Stomach (tissue), 8 donors: ENCODE measurements at regions not wholly inside any gene's neighbourhood (a gene's known extent, or its start where the extent isn't known, plus 50 kb on each side); places are given as distances from the start of the nearest gene placed in this dataset.

Source experiments
- DNase-seq, 2 donors: peaks; one replicate each; pipeline versions ENCODE4 v3.0.0 to v3.0.0-alpha.2; 2013 to 2019
- H3K27ac ChIP-seq, 5 donors: fragments of 200-600 bp in 4 of 5; sonication (generic) in 4 of 5; one replicate each; pipeline ENCODE4 v1.5.1; 2013 to 2019; ENCODE audit warnings: mild to moderate bottlenecking in 1 of 5, moderate library complexity in 1 of 5
- H3K27me3 ChIP-seq, 3 donors: fragments of 200-600 bp; sonication (generic); one replicate each; pipeline ENCODE4 v1.5.1; 2017 to 2019; ENCODE audit warnings: mixed run types in 1 of 3
- H3K36me3 ChIP-seq, 4 donors: fragments of 200-600 bp; sonication (generic); 1 replicate in 3 of 4; 2 replicates in 1 of 4; pipeline ENCODE4 v1.5.1; 2016 to 2019
- H3K4me1 ChIP-seq, 4 donors: fragments of 200-600 bp; sonication (generic); one replicate each; pipeline ENCODE4 v1.5.1; 2016 to 2019
- H3K4me3 ChIP-seq, 4 donors: fragments of 200-600 bp; sonication (generic) in 3 of 4; one replicate each; pipeline ENCODE4 v1.5.1; 2016 to 2019; ENCODE audit warnings: mild to moderate bottlenecking in 1 of 4
- H3K9me3 ChIP-seq, 4 donors: fragments of 200-600 bp; sonication (generic); one replicate each; pipeline ENCODE4 v1.5.1; 2016 to 2019
- EP300 ChIP-seq: sonication (generic); formaldehyde crosslinking; IDR thresholded peaks from one replicate; pipeline ENCODE4 v1.6.1; 2017; ENCODE audit warnings: antibody characterized with exemption
- POLR2A ChIP-seq, 4 donors: fragments of 450-650 bp; IDR thresholded peaks; one replicate each; pipeline ENCODE4 v1.6.1; 2016; ENCODE audit warnings: antibody characterized with exemption in 4 of 4, control low read depth in 2 of 4, mild to moderate bottlenecking in 1 of 4, moderate library complexity in 1 of 4
- POLR2AphosphoS5 ChIP-seq, 3 donors: sonication (generic); formaldehyde crosslinking; IDR thresholded peaks; one replicate each; pipeline ENCODE4 v1.6.1; 2016; ENCODE audit warnings: antibody characterized with exemption in 3 of 3
- WGBS, 5 donors: extraction: QIAGEN DNeasy Blood & Tissue Kit in 3 of 5; methylation state at CpG; one replicate each; pipeline versions ENCODE4 v1.1.5 to v1.1.7; 2013 to 2018; 5-methylcytosine and 5-hydroxymethylcytosine counted together
- intact Hi-C: fragments of 100-400 bp; cut with DNase I; formaldehyde crosslinking; loops from one replicate; pipeline ENCODE4 v1.15.1; 2023; ENCODE audit warnings: low total_unique reads
- TF ChIP-seq, protein P1 (sequence below), 7 experiments: fragments of 450-650 bp in 4 of 7; fragments of 200-600 bp in 3 of 7; sonication (generic) in 3 of 7; IDR thresholded peaks; one replicate each; pipeline ENCODE4 v1.5.1; 2016 to 2019; ENCODE audit warnings: antibody characterized with exemption in 7 of 7, control low read depth in 2 of 7, mild to moderate bottlenecking in 1 of 7
- donor health status: healthy with polysubstance abuse.
- donor health status: Bipolar disorder and iron deficiency.
- donor health status: healthy.

DNA sequence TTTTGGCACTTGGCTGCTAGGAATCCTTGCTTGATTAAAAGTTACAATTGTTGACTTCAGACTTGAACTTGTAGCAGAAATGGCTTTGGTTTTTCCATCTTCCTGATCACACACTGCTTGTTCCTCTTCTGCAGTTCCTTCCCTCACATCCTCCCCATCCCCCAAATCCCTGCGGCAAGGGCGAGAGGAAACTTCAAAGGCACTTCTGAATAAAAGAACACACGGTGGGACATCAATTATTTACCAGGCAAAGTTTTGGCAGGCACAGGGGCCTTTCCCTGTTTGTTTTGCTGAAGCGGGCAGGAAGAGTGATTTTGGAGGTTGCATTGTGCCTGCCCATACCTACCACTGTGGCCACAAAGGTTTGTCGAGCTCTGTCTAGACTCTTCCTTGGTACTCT, 260.9 kb downstream of the KIF4B start:
- TF ChIP-seq EP300 (no peak), POLR2AphosphoS5 (IDR thresholded peaks at IDR 0.05) (no peak), POLR2A (IDR thresholded peaks at IDR 0.05) (no peak)
- TF ChIP-seq, protein P1, sequence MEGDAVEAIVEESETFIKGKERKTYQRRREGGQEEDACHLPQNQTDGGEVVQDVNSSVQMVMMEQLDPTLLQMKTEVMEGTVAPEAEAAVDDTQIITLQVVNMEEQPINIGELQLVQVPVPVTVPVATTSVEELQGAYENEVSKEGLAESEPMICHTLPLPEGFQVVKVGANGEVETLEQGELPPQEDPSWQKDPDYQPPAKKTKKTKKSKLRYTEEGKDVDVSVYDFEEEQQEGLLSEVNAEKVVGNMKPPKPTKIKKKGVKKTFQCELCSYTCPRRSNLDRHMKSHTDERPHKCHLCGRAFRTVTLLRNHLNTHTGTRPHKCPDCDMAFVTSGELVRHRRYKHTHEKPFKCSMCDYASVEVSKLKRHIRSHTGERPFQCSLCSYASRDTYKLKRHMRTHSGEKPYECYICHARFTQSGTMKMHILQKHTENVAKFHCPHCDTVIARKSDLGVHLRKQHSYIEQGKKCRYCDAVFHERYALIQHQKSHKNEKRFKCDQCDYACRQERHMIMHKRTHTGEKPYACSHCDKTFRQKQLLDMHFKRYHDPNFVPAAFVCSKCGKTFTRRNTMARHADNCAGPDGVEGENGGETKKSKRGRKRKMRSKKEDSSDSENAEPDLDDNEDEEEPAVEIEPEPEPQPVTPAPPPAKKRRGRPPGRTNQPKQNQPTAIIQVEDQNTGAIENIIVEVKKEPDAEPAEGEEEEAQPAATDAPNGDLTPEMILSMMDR (IDR thresholded peaks at IDR 0.05): no peak
- H3K36me3 ChIP-seq: no peaks in the 10 kb centered on the region
- intact Hi-C loops: no loop called here
- no peak for DNase-seq
- no peaks in the 10 kb centered on the region for H3K4me1 ChIP-seq
- H3K4me3 ChIP-seq: no peak overlapping the region
- no peaks in the 10 kb centered on the region for H3K27me3 ChIP-seq
- 10 to 32% (median 18%) methylated on average over 4 to 5 of the region's 5 CpGs for WGBS, 5 donors
- H3K9me3 ChIP-seq: no peaks in the 10 kb centered on the region
- H3K27ac ChIP-seq: no peak overlapping the region

DNA sequence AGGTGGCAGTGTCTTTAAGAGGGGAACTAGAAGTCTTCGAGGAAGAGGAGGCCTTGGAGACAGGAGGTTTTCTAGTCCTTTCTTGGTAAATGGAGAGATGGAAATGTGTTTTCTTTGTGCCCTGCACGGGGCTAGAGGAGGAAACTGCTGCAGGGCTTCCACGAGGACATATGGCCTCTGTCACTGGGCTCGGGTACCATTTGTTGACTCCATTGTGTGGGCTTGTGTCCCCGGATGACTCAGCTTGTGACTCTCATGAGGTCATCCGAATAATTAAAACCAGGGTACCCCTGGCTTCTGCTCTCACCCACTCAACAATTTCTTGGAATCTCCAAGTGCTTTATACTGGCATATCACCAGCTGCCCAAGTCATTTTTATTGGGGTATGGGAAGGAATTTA, 261.7 kb downstream of the KIF4B start:
- DNase-seq: no peak
- intact Hi-C loops: no loop called here
- TF ChIP-seq, protein P1 (IDR thresholded peaks at IDR 0.05): no peak
- TF ChIP-seq POLR2A (IDR thresholded peaks at IDR 0.05) (no peak), POLR2AphosphoS5 (IDR thresholded peaks at IDR 0.05) (no peak), EP300 (no peak)

DNA sequence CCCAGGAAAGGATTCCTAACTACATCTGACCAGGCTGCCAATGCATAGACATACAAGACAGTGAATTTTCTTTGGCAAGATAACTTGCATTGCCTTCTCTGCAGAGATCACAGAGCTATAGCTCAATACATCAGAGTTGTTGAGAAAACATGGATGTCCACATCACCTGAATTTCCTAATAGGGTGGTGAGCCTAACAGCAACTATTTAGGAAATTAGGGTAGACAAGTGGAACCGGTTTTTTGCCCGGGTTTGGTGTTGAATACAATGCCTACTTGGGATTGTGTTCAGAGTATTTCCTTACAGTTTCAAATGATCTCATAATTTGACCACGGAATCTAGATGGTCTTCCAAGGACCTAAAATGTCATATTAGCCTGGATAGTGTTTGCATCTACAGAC, 262.7 kb downstream of the KIF4B start:
- no peak overlapping the region for H3K27ac ChIP-seq
- no peak for TF ChIP-seq EP300
- WGBS, 5 donors: 70 to 87% (median 83%) methylated on average over 3 of the region's 3 CpGs
- H3K27me3 ChIP-seq: no peaks in the 10 kb centered on the region
- H3K4me3 ChIP-seq: no peak overlapping the region
- no peak for DNase-seq
- H3K4me1 ChIP-seq: no peaks in the 10 kb centered on the region
- intact Hi-C loops: no loop called here
- H3K36me3 ChIP-seq: no peaks in the 10 kb centered on the region
- H3K9me3 ChIP-seq: no peaks in the 10 kb centered on the region

More for the DNA sequence above, 261.7 kb downstream of the KIF4B start:
- no peak overlapping the region for H3K4me3 ChIP-seq
- WGBS, 5 donors: 64 to 70% (median 68%) methylated on average over 6 of the region's 6 CpGs
- H3K9me3 ChIP-seq: no peaks in the 10 kb centered on the region
- no peak overlapping the region for H3K27ac ChIP-seq
- H3K36me3 ChIP-seq: no peaks in the 10 kb centered on the region
- no peaks in the 10 kb centered on the region for H3K27me3 ChIP-seq
- no peaks in the 10 kb centered on the region for H3K4me1 ChIP-seq

DNA sequence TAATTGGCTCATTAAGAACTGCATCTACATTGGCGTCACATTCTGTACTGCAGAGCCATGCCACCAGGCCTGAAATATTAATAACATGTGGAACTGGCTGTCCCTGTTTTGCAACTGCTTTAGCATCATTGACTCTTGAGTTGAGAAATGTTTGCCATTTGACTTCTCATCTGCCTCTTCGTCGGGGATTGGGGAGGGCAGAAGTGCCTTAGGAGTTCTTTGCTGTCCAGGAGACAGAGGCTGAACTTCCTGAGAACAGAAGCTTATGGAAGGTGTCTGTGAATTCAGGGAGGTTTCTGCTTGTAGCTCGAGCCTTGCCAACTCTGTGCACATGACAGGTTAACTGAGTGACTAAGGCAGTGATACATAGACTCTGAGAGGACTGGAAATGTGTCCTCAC, 265.0 kb downstream of the KIF4B start:
- Histone ChIP-seq H3K27me3 (peaks cover 0 to 15% (median 0%) of the 10 kb centered on the region in 3 donors), H3K4me3 (no peak overlapping the region), H3K27ac (no peak overlapping the region), H3K36me3 (no peaks in the 10 kb centered on the region), H3K9me3 (no peaks in the 10 kb centered on the region), H3K4me1 (no peaks in the 10 kb centered on the region)
- no peak for TF ChIP-seq POLR2AphosphoS5 (IDR thresholded peaks at IDR 0.05)
- TF ChIP-seq EP300: no peak
- TF ChIP-seq, protein P1 (IDR thresholded peaks at IDR 0.05): no peak
- TF ChIP-seq POLR2A (IDR thresholded peaks at IDR 0.05): no peak
- no peak for DNase-seq
- WGBS, 5 donors: 57 to 67% (median 65%) methylated on average over 4 of the region's 4 CpGs
- intact Hi-C loops: no loop called here

DNA sequence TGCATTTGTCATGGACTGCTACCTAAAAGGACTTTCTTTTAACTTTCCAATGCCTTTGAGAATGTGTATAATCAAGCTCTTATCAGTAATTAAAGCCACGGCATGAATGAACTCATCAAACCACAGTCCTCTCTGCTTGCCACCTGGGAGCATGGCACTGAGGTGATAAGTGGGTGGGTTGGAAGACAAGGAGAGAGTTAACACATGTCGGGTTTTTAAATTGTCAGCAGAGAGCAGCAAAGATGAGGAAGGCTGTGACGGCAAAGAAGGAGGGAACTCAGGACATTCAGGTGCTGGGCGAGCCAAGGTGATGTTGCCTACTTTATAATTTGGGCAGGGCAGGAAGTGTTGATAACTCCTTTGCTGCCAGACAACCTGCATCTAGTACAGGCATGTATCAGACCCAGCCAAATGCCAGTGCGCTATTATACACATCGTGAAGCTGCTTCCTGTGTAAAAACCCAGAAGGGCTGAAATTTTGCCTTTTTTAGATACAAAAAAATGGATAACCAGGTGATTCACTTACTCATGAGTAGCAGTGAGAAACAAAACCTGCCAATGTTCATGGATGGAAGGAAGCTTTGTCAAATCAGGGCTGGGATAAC, 269.1 kb downstream of the KIF4B start:
- DNase-seq: no peak
- Histone ChIP-seq H3K9me3 (no peaks in the 10 kb centered on the region), H3K4me1 (no peaks in the 10 kb centered on the region), H3K36me3 (no peaks in the 10 kb centered on the region), H3K27me3 (peaks cover 0 to 21% (median 0%) of the 10 kb centered on the region in 3 donors), H3K4me3 (no peak overlapping the region), H3K27ac (no peak overlapping the region)
- no peak for TF ChIP-seq POLR2AphosphoS5 (IDR thresholded peaks at IDR 0.05)
- TF ChIP-seq EP300: no peak
- TF ChIP-seq, protein P1 (IDR thresholded peaks at IDR 0.05): no peak
- TF ChIP-seq POLR2A (IDR thresholded peaks at IDR 0.05): no peak
- intact Hi-C loops: no loop called here
- 52 to 65% (median 56%) methylated on average over 6 of the region's 6 CpGs for WGBS, 5 donors
